IMR-90 (cell line): ENCODE measurements at regions not wholly inside any gene's neighbourhood (a gene's known extent, or its start where the extent isn't known, plus 50 kb on each side); places are given as distances from the start of the nearest gene placed in this dataset.

ENCODE experiments used
- ATAC-seq: fragments of 200-7000 bp; cut with Tn5 transposase; 2 replicates; pipeline ENCODE4 v1.9.1; 2020; ENCODE audit warnings: low read depth, mild to moderate bottlenecking, moderate library complexity
- BruUV-seq: library from RNA; stranded (reverse); fragments of 400-500 nt; replicated peaks from 2 replicates; lab custom pipeline; 2021; lab: Mats Ljungman, UMichigan
- CTCF ChIA-PET: fragments of 300-600 bp; formaldehyde crosslinking; extraction: SDS; loops from one replicate; lab custom pipeline; 2021; ENCODE audit warnings: antibody characterized with exemption; lab: Yijun Ruan, JAX
- POLR2A ChIA-PET: fragments of 300-600 bp; sonication (Branson Sonifier 250); formaldehyde crosslinking; loops from one replicate; lab custom pipeline; 2022; ENCODE audit warnings: antibody characterized with exemption; ENCODE audit not compliant: unreplicated experiment; lab: Charles Lee
- DNase-seq: peaks from one replicate; pipeline ENCODE4 v3.0.0; 2013
- H2AFZ ChIP-seq: replicated peaks from 2 replicates; pipeline ENCODE3; 2013; ENCODE audit warnings: low read length, mild to moderate bottlenecking; ENCODE audit not compliant: poor library complexity
- H2AK5ac ChIP-seq: 2 replicates; pipeline ENCODE4 v1.6.1; 2013; ENCODE audit warnings: low read depth, low read length, inconsistent platforms
- H2AK9ac ChIP-seq: replicated peaks from 2 replicates; pipeline ENCODE3; 2013; ENCODE audit warnings: mild to moderate bottlenecking, low read depth, low read length, moderate library complexity; ENCODE audit not compliant: poor library complexity
- H2BK120ac ChIP-seq: 2 replicates; pipeline ENCODE4 v1.6.1; 2013; ENCODE audit warnings: low read depth, low read length, inconsistent platforms
- H2BK15ac ChIP-seq: 3 replicates; pipeline ENCODE4 v1.6.1; 2013; ENCODE audit warnings: low read depth, low read length, inconsistent platforms
- H2BK20ac ChIP-seq: 2 replicates; pipeline ENCODE4 v1.6.1; 2013; ENCODE audit warnings: low read depth, mild to moderate bottlenecking, inconsistent platforms, low read length, moderate library complexity
- H2BK5ac ChIP-seq: 2 replicates; pipeline ENCODE4 v1.6.1; 2013; ENCODE audit warnings: mild to moderate bottlenecking, low read depth, low read length, inconsistent platforms; ENCODE audit not compliant: poor library complexity, severe bottlenecking
- H3K14ac ChIP-seq: replicated peaks from 2 replicates; pipeline ENCODE4 v1.6.1; 2013; ENCODE audit warnings: low read depth, low read length, inconsistent platforms
- H3K18ac ChIP-seq: 2 replicates; pipeline ENCODE4 v1.6.1; 2013; ENCODE audit warnings: low read depth, low read length, control low read depth
- H3K23ac ChIP-seq: 2 replicates; pipeline ENCODE4 v1.6.1; 2013; ENCODE audit warnings: low read depth, low read length, inconsistent platforms
- H3K27ac ChIP-seq: 2 replicates; pipeline ENCODE4 v1.5.1; 2013; ENCODE audit warnings: mild to moderate bottlenecking, control low read depth, low read length; ENCODE audit not compliant: insufficient read depth
- H3K27me3 ChIP-seq: 2 replicates; pipeline ENCODE4 v1.6.1; 2013; ENCODE audit warnings: low read length; ENCODE audit not compliant: control insufficient read depth, insufficient read depth
- H3K36me3 ChIP-seq: 2 replicates; pipeline ENCODE4 v1.6.1; 2013; ENCODE audit warnings: low read length, mixed read lengths; ENCODE audit not compliant: control insufficient read depth, insufficient read depth
- H3K4ac ChIP-seq: 2 replicates; pipeline ENCODE4 v1.6.1; 2013; ENCODE audit warnings: low read depth, low read length, inconsistent platforms
- H3K4me1 ChIP-seq: 2 replicates; pipeline ENCODE4 v1.6.1; 2013; ENCODE audit warnings: low read length, mixed read lengths; ENCODE audit not compliant: control insufficient read depth, insufficient read depth
- H3K4me2 ChIP-seq: 2 replicates; pipeline ENCODE4 v1.6.1; 2013; ENCODE audit warnings: low read depth, mild to moderate bottlenecking, control low read depth, low read length, moderate library complexity
- H3K4me3 ChIP-seq: 2 replicates; pipeline ENCODE4 v1.5.1; 2013; ENCODE audit warnings: low read depth, mild to moderate bottlenecking, control low read depth, low read length, moderate library complexity; ENCODE audit not compliant: insufficient read depth
- H3K56ac ChIP-seq: 2 replicates; pipeline ENCODE4 v1.6.1; 2013; ENCODE audit warnings: low read length, inconsistent platforms; ENCODE audit not compliant: insufficient read depth; ENCODE audit errors: extremely low read depth
- H3K79me1 ChIP-seq, 2 experiments: 2 replicates each; pipeline ENCODE4 v1.6.1; 2013; ENCODE audit warnings: low read length in 2 of 2, inconsistent platforms in 1 of 2, low read depth in 1 of 2
- H3K9ac ChIP-seq: 2 replicates; pipeline ENCODE4 v1.6.1; 2013; ENCODE audit warnings: low read depth, low read length, control low read depth
- H3K9me1 ChIP-seq: 2 replicates; pipeline ENCODE4 v1.6.1; 2013; ENCODE audit warnings: low read length, inconsistent platforms; ENCODE audit not compliant: insufficient read depth
- H3K9me3 ChIP-seq: 2 replicates; pipeline ENCODE4 v1.6.1; 2013; ENCODE audit warnings: low read length; ENCODE audit not compliant: control insufficient read depth, insufficient read depth
- H4K20me1 ChIP-seq: 2 replicates; pipeline ENCODE4 v1.6.1; 2013; ENCODE audit warnings: low read length, inconsistent platforms; ENCODE audit not compliant: insufficient read depth
- H4K5ac ChIP-seq: 2 replicates; pipeline ENCODE4 v1.6.1; 2013; ENCODE audit warnings: mild to moderate bottlenecking, low read depth, low read length, control low read depth
- H4K8ac ChIP-seq, 2 experiments: 2 replicates each; pipeline ENCODE4 v1.6.1; 2013; ENCODE audit warnings: low read depth in 2 of 2, low read length in 2 of 2, control low read depth in 1 of 2, inconsistent platforms in 1 of 2
- H4K91ac ChIP-seq: 2 replicates; pipeline ENCODE4 v1.6.1; 2013; ENCODE audit warnings: low read depth, low read length, inconsistent platforms; ENCODE audit not compliant: insufficient read depth
- BHLHE40 ChIP-seq: fragments of 150-350 bp; IDR thresholded peaks from 2 replicates; pipeline ENCODE4 v1.6.1; 2016; ENCODE audit warnings: mild to moderate bottlenecking, low read depth, low read length
- CEBPB ChIP-seq: IDR thresholded peaks from 2 replicates; pipeline ENCODE4 v1.6.1; 2012; ENCODE audit warnings: low read depth, low read length, improper control_type of control experiment
- CHD1 ChIP-seq: IDR thresholded peaks from 2 replicates; pipeline ENCODE4 v1.6.1; 2012; ENCODE audit warnings: low read depth, low read length, improper control_type of control experiment
- MAFK ChIP-seq: IDR thresholded peaks from 2 replicates; pipeline ENCODE4 v1.6.1; 2012; ENCODE audit warnings: low read depth, low read length, improper control_type of control experiment
- MXI1 ChIP-seq: IDR thresholded peaks from 2 replicates; pipeline ENCODE4 v1.6.1; 2012; ENCODE audit warnings: low read depth, mild to moderate bottlenecking, low read length, moderate library complexity, borderline replicate concordance
- NFE2L2 ChIP-seq: fragments of 150-350 bp; IDR thresholded peaks from 2 replicates; pipeline ENCODE4 v1.6.1; 2016; ENCODE audit warnings: low read depth, mild to moderate bottlenecking, low read length
- POLR2A ChIP-seq: IDR thresholded peaks from 2 replicates; pipeline ENCODE4 v1.6.1; 2012; ENCODE audit warnings: mild to moderate bottlenecking, low read depth, low read length
- RAD21 ChIP-seq: IDR thresholded peaks from 2 replicates; pipeline ENCODE4 v1.6.1; 2012; ENCODE audit warnings: low read length, improper control_type of control experiment
- RCOR1 ChIP-seq: IDR thresholded peaks from 2 replicates; pipeline ENCODE4 v1.6.1; 2012; ENCODE audit warnings: mild to moderate bottlenecking, low read length, improper control_type of control experiment; ENCODE audit not compliant: insufficient replicate concordance
- WGBS, 2 experiments: methylation state at CpG; one replicate each; pipeline versions ENCODE4 v1.1.5 to v1.1.7; 2013; ENCODE audit warnings: missing lambda C conversion rate in 2 of 2; ENCODE audit not compliant: insufficient read length in 1 of 2; ENCODE audit errors: extremely low coverage in 2 of 2; 5-methylcytosine and 5-hydroxymethylcytosine counted together
- dilution Hi-C: fragments of 300-500 bp; cut with HindIII; formaldehyde crosslinking; loops from one replicate; pipeline ENCODE4 v1.14.3; 2018; ENCODE audit warnings: low sequenced_read_pairs; ENCODE audit not compliant: unreplicated experiment
- in situ Hi-C: fragments of 300-500 bp; cut with MboI; formaldehyde crosslinking; loops from 3 replicates; pipeline ENCODE4 v1.14.3; 2019; ENCODE audit warnings: low sequenced_read_pairs, inconsistent platforms, mixed read lengths
- intact Hi-C: fragments of 100-400 bp; cut with micrococcal nuclease; formaldehyde crosslinking; loops from 2 replicates; pipeline ENCODE4 v1.10.0; 2022
- TF ChIP-seq, protein P1 (sequence below): conservative IDR thresholded peaks from 2 replicates; pipeline ENCODE4 v1.5.1; 2012; ENCODE audit warnings: mild to moderate bottlenecking, low read depth, low read length, improper control_type of control experiment
- TF ChIP-seq, protein P2 (sequence below): fragments of 150-350 bp; IDR thresholded peaks from 2 replicates; pipeline ENCODE4 v1.6.1; 2016; ENCODE audit warnings: low read depth, mild to moderate bottlenecking, low read length, moderate library complexity, borderline replicate concordance
- TF ChIP-seq, protein P3 (sequence below): fragments of 150-350 bp; IDR thresholded peaks from 2 replicates; pipeline ENCODE4 v1.6.1; 2017; ENCODE audit warnings: mild to moderate bottlenecking, antibody characterized with exemption, low read length, low read depth

DNA sequence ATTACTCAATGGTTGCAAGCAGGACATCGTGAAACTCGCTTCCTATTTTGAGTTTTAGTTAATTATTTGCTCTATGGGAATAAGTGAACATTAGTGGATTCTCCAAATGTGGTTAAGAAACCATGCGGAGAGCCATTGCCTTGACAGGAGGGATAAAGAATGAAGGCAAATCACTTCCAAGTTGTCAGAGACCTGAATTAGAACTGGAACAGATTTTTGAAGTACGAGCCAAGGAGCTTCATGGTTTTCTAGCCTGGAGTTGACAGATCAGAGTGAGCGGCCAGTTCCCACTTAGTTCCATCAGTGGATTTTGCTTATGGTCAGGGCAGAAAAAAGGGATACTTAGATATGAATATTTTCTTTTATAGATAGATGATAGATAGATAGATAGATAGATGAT, 171.4 kb upstream of the CDH10 start:
- Histone ChIP-seq H2BK20ac (no peak overlapping the region), H3K27ac (no peak overlapping the region), H3K9me3 (no peaks in the 10 kb centered on the region; the same call in 1 of the 2 replicates), H3K14ac (no peak overlapping the region), H2AFZ (no peak overlapping the region), H3K9me1 (no peaks in the 10 kb centered on the region), H2BK5ac (no peak overlapping the region), H4K5ac (no peak overlapping the region), H4K20me1 (no peaks in the 10 kb centered on the region), H3K9ac (no peak overlapping the region), H4K8ac (no peak overlapping the region), H2BK120ac (no peak overlapping the region), H4K91ac (no peak overlapping the region), H3K56ac (no peak overlapping the region), H3K18ac (no peak overlapping the region), H3K23ac (no peak overlapping the region), H3K4me3 (no peak overlapping the region), H3K36me3 (no peaks in the 10 kb centered on the region), H3K79me1 (no peaks in the 10 kb centered on the region), H3K4ac (no peak overlapping the region), H2AK9ac (no peak overlapping the region), H2BK15ac (no peak overlapping the region), H3K4me1 (no peaks in the 10 kb centered on the region), H3K27me3 (no peaks in the 10 kb centered on the region), H2AK5ac (no peak overlapping the region), H3K4me2 (no peak overlapping the region)
- ChIA-PET POLR2A (no interaction called here), CTCF (no interaction called here)
- BruUV-seq = no TSS peak
- dilution Hi-C loops (no loop called here), in situ Hi-C loops (no loop called here), intact Hi-C loops (no loop called here)
- DNase-seq (no peak), ATAC-seq (no peak)
- WGBS, 2 experiments = 30% methylated on average over 1 of the region's 5 CpGs; no CpG with 5 or more reads in 1 of the 2 experiments
- TF ChIP-seq POLR2A (no peak), NFE2L2 (no peak), CEBPB (no peak), MAFK (no peak), RCOR1 (no peak), CHD1 (no peak), BHLHE40 (no peak), RAD21 (no peak), MXI1 (no peak)
- TF ChIP-seq, protein P1, sequence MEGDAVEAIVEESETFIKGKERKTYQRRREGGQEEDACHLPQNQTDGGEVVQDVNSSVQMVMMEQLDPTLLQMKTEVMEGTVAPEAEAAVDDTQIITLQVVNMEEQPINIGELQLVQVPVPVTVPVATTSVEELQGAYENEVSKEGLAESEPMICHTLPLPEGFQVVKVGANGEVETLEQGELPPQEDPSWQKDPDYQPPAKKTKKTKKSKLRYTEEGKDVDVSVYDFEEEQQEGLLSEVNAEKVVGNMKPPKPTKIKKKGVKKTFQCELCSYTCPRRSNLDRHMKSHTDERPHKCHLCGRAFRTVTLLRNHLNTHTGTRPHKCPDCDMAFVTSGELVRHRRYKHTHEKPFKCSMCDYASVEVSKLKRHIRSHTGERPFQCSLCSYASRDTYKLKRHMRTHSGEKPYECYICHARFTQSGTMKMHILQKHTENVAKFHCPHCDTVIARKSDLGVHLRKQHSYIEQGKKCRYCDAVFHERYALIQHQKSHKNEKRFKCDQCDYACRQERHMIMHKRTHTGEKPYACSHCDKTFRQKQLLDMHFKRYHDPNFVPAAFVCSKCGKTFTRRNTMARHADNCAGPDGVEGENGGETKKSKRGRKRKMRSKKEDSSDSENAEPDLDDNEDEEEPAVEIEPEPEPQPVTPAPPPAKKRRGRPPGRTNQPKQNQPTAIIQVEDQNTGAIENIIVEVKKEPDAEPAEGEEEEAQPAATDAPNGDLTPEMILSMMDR = no peak
- TF ChIP-seq, protein P2, sequence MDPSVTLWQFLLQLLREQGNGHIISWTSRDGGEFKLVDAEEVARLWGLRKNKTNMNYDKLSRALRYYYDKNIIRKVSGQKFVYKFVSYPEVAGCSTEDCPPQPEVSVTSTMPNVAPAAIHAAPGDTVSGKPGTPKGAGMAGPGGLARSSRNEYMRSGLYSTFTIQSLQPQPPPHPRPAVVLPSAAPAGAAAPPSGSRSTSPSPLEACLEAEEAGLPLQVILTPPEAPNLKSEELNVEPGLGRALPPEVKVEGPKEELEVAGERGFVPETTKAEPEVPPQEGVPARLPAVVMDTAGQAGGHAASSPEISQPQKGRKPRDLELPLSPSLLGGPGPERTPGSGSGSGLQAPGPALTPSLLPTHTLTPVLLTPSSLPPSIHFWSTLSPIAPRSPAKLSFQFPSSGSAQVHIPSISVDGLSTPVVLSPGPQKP = no peak
- TF ChIP-seq, protein P3, sequence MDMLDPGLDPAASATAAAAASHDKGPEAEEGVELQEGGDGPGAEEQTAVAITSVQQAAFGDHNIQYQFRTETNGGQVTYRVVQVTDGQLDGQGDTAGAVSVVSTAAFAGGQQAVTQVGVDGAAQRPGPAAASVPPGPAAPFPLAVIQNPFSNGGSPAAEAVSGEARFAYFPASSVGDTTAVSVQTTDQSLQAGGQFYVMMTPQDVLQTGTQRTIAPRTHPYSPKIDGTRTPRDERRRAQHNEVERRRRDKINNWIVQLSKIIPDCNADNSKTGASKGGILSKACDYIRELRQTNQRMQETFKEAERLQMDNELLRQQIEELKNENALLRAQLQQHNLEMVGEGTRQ = no peak
